ENCODE measurements at regions not wholly inside any gene's neighbourhood (a gene's known extent, or its start where the extent isn't known, plus 50 kb on each side); places are given as distances from the start of the nearest gene placed in this dataset.

- no peak overlapping the region for H3K9ac ChIP-seq (ENCODE audit: low read length in 3 of 3)
- no peaks in the 10 kb centered on the region for H3K27me3 ChIP-seq (ENCODE audit: control insufficient read depth, insufficient read depth, low read length)
- DNase-seq (no peak), FAIRE-seq (no peak)
- H3K4me1 ChIP-seq (ENCODE audit: control insufficient read depth in 2 of 3, insufficient read depth in 2 of 3, low read depth in 1 of 3, low read length in 3 of 3), result no peaks in the 10 kb centered on the region
- peaks cover 0 to 6% (median 0%) of the 10 kb centered on the region in 3 donors for H3K9me3 ChIP-seq (ENCODE audit: control insufficient read depth in 2 of 3, insufficient read depth in 1 of 3, low read length in 3 of 3)
- no peak overlapping the region for H3K4me3 ChIP-seq (ENCODE audit: low read length in 3 of 3)
- no peak overlapping the region for H3K27ac ChIP-seq (ENCODE audit: low read depth in 2 of 2, low read length in 2 of 2)
- no peaks in the 10 kb centered on the region for H3K36me3 ChIP-seq (ENCODE audit: control insufficient read depth in 2 of 3, insufficient read depth in 3 of 3, low read length in 3 of 3)
- TF ChIP-seq CTCF (IDR thresholded peaks at IDR 0.05; ENCODE audit: borderline replicate concordance, extremely low read depth, insufficient read depth), result no peak
- intact Hi-C loops (cut with DNase I), result no loop called here
Measured at GRCh38 chr7:155192961-155193640, 104.6 kb upstream of the INSIG1 start.

- no peak for TF ChIP-seq CTCF (IDR thresholded peaks at IDR 0.05; ENCODE audit: borderline replicate concordance, extremely low read depth, insufficient read depth)
- DNase-seq, result no peak
- FAIRE-seq, result no peak
- no peaks in the 10 kb centered on the region for H3K27me3 ChIP-seq (ENCODE audit: control insufficient read depth, insufficient read depth, low read length)
- no peaks in the 10 kb centered on the region for H3K36me3 ChIP-seq (ENCODE audit: control insufficient read depth in 2 of 3, insufficient read depth in 3 of 3, low read length in 3 of 3)
- no peak overlapping the region for H3K9ac ChIP-seq (ENCODE audit: low read length in 3 of 3)
- intact Hi-C loops (cut with DNase I), result no loop called here
- H3K9me3 ChIP-seq (ENCODE audit: control insufficient read depth in 2 of 3, insufficient read depth in 1 of 3, low read length in 3 of 3), result peaks cover 0 to 6% (median 0%) of the 10 kb centered on the region in 3 donors
- H3K4me3 ChIP-seq (ENCODE audit: low read length in 3 of 3), result no peak overlapping the region
- H3K4me1 ChIP-seq (ENCODE audit: control insufficient read depth in 2 of 3, insufficient read depth in 2 of 3, low read depth in 1 of 3, low read length in 3 of 3), result no peaks in the 10 kb centered on the region
- no peak overlapping the region for H3K27ac ChIP-seq (ENCODE audit: low read depth in 2 of 2, low read length in 2 of 2)
Measured at GRCh38 chr7:155193716-155194115, 104.0 kb upstream of the INSIG1 start.

GRCh38 chr7:155194382-155195140 lies 103.1 kb upstream of the INSIG1 start:
- TF ChIP-seq CTCF (IDR thresholded peaks at IDR 0.05; ENCODE audit: borderline replicate concordance, extremely low read depth, insufficient read depth), result no peak
- no peaks in the 10 kb centered on the region for H3K36me3 ChIP-seq (ENCODE audit: control insufficient read depth in 2 of 3, insufficient read depth in 3 of 3, low read length in 3 of 3)
- no peaks in the 10 kb centered on the region for H3K27me3 ChIP-seq (ENCODE audit: control insufficient read depth, insufficient read depth, low read length)
- FAIRE-seq (no peak), DNase-seq (no peak)
- H3K9ac ChIP-seq (ENCODE audit: low read length in 3 of 3), result no peak overlapping the region
- peaks cover 0 to 6% (median 0%) of the 10 kb centered on the region in 3 donors for H3K9me3 ChIP-seq (ENCODE audit: control insufficient read depth in 2 of 3, insufficient read depth in 1 of 3, low read length in 3 of 3)
- intact Hi-C loops (cut with DNase I), result no loop called here
- H3K4me3 ChIP-seq (ENCODE audit: low read length in 3 of 3), result no peak overlapping the region
- H3K27ac ChIP-seq (ENCODE audit: low read depth in 2 of 2, low read length in 2 of 2), result no peak overlapping the region
- no peaks in the 10 kb centered on the region for H3K4me1 ChIP-seq (ENCODE audit: control insufficient read depth in 2 of 3, insufficient read depth in 2 of 3, low read depth in 1 of 3, low read length in 3 of 3)

All from kidney (tissue), 13 donors.